ENCODE measurements at regions not wholly inside any gene's neighbourhood (a gene's known extent, or its start where the extent isn't known, plus 50 kb on each side); places are given as distances from the start of the nearest gene placed in this dataset.

- Histone ChIP-seq H3K9me3 (ENCODE audit: low read length) (no peaks in the 10 kb centered on the region), H3K79me2 (ENCODE audit: low read length) (no peaks in the 10 kb centered on the region), H3K27ac (ENCODE audit: low read length) (no peak overlapping the region), H3F3A (ENCODE audit: low read length, unreplicated experiment) (no peaks in the 10 kb centered on the region), H2AFZ (ENCODE audit: low read length) (no peak overlapping the region), H3K36me3 (ENCODE audit: low read depth, low read length) (no peaks in the 10 kb centered on the region), H3K9me2 (replicated peaks; ENCODE audit: low read length) (no peaks in the 10 kb centered on the region), H4K20me1 (ENCODE audit: low read length) (no peaks in the 10 kb centered on the region), H3K4me3 (ENCODE audit: low read length) (no peak overlapping the region), H3K4me2 (ENCODE audit: low read length) (no peak overlapping the region), H3K9ac (ENCODE audit: low read length) (no peak overlapping the region), H3K4me1 (ENCODE audit: insufficient read depth, low read length) (no peaks in the 10 kb centered on the region), H3K27me3 (ENCODE audit: low read length) (no peaks in the 10 kb centered on the region)
- ChIA-PET POLR2A (ENCODE audit: unreplicated experiment) (no interaction called here), CTCF (no interaction called here)
- TF ChIP-seq EZH2 (IDR thresholded peaks at IDR 0.05; ENCODE audit: low read length, unreplicated experiment), result no peak
- intact Hi-C loops (cut with micrococcal nuclease), result no loop called here
- no TSS peak for BruUV-seq (replicated peaks)
- DNase-seq (no peak), ATAC-seq (no peak)
Observed at GRCh38 chr7:69426705-69427104, 171.6 kb upstream of the AUTS2 start.

GRCh38 chr7:69428089-69428488, 170.2 kb upstream of the AUTS2 start:
- Histone ChIP-seq H3K9me2 (replicated peaks; ENCODE audit: low read length) (no peaks in the 10 kb centered on the region), H3K9me3 (ENCODE audit: low read length) (no peaks in the 10 kb centered on the region), H3K4me1 (ENCODE audit: insufficient read depth, low read length) (no peaks in the 10 kb centered on the region), H3K9ac (ENCODE audit: low read length) (no peak overlapping the region), H3K4me2 (ENCODE audit: low read length) (no peak overlapping the region), H3K27ac (ENCODE audit: low read length) (no peak overlapping the region), H3K36me3 (ENCODE audit: low read depth, low read length) (no peaks in the 10 kb centered on the region), H3F3A (ENCODE audit: low read length, unreplicated experiment) (no peaks in the 10 kb centered on the region), H3K27me3 (ENCODE audit: low read length) (no peaks in the 10 kb centered on the region), H3K79me2 (ENCODE audit: low read length) (no peaks in the 10 kb centered on the region), H3K4me3 (ENCODE audit: low read length) (no peak overlapping the region), H4K20me1 (ENCODE audit: low read length) (no peaks in the 10 kb centered on the region), H2AFZ (ENCODE audit: low read length) (no peak overlapping the region)
- ATAC-seq (no peak), DNase-seq (no peak)
- CTCF ChIA-PET, result no interaction called here
- no peak for TF ChIP-seq EZH2 (IDR thresholded peaks at IDR 0.05; ENCODE audit: low read length, unreplicated experiment)
- no peak for TF ChIP-seq CTCF (conservative IDR thresholded peaks at IDR 0.05; ENCODE audit: low read depth, low read length)
- no peak for TF ChIP-seq EZH2phosphoT487 (IDR thresholded peaks at IDR 0.05; ENCODE audit: borderline replicate concordance, low read length)
- intact Hi-C loops (cut with micrococcal nuclease), result no loop called here
- POLR2A ChIA-PET (ENCODE audit: unreplicated experiment), result no interaction called here
- BruUV-seq (replicated peaks), result no TSS peak

- CTCF ChIA-PET, result no interaction called here
- Histone ChIP-seq H4K20me1 (ENCODE audit: low read length) (no peaks in the 10 kb centered on the region), H3K4me1 (ENCODE audit: insufficient read depth, low read length) (no peaks in the 10 kb centered on the region), H3K79me2 (ENCODE audit: low read length) (no peaks in the 10 kb centered on the region), H3K27ac (ENCODE audit: low read length) (no peak overlapping the region), H2AFZ (ENCODE audit: low read length) (no peak overlapping the region), H3K9ac (ENCODE audit: low read length) (no peak overlapping the region), H3K9me2 (replicated peaks; ENCODE audit: low read length) (no peaks in the 10 kb centered on the region), H3K27me3 (ENCODE audit: low read length) (no peaks in the 10 kb centered on the region), H3F3A (ENCODE audit: low read length, unreplicated experiment) (no peaks in the 10 kb centered on the region), H3K36me3 (ENCODE audit: low read depth, low read length) (no peaks in the 10 kb centered on the region), H3K9me3 (ENCODE audit: low read length) (no peaks in the 10 kb centered on the region), H3K4me2 (ENCODE audit: low read length) (no peak overlapping the region), H3K4me3 (ENCODE audit: low read length) (no peak overlapping the region)
- POLR2A ChIA-PET (ENCODE audit: unreplicated experiment), result no interaction called here
- DNase-seq, result no peak
- intact Hi-C loops (cut with micrococcal nuclease), result no loop called here
- no TSS peak for BruUV-seq (replicated peaks)
- no peak for ATAC-seq
- TF ChIP-seq CTCF (conservative IDR thresholded peaks at IDR 0.05; ENCODE audit: low read depth, low read length), result no peak
- no peak for TF ChIP-seq EZH2phosphoT487 (IDR thresholded peaks at IDR 0.05; ENCODE audit: borderline replicate concordance, low read length)
- no peak for TF ChIP-seq EZH2 (IDR thresholded peaks at IDR 0.05; ENCODE audit: low read length, unreplicated experiment)
Observed at GRCh38 chr7:69429911-69430383, 168.3 kb upstream of the AUTS2 start.
